ENCODE measurements at regions not wholly inside any gene's neighbourhood (a gene's known extent, or its start where the extent isn't known, plus 50 kb on each side); places are given as distances from the start of the nearest gene placed in this dataset.

DNA sequence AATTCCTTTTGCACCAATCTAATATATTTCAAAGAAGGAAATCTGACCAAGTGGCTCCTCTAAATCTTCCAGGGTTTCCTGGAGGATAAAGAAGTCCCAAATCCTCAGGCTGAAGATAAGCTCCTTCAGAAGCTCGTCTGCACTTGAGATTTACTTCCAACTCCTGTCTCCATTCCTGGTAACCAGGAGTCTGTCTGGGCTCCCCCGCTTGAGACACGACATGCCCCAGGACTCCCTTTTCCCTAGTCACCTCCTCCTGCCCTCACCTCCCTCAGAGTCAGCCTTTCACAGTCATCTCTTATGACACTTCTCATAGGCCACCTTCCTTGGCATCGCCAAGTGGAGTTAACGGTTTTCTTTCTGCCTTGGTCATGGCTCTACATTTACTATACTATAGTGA is 103.4 kb upstream of the NEDD9 start:
- in situ Hi-C loops (cut with HindIII; ENCODE audit: low sequenced_read_pairs), result no loop called here
- no peak for DNase-seq (ENCODE audit: low read depth)
- TF ChIP-seq, protein P1, sequence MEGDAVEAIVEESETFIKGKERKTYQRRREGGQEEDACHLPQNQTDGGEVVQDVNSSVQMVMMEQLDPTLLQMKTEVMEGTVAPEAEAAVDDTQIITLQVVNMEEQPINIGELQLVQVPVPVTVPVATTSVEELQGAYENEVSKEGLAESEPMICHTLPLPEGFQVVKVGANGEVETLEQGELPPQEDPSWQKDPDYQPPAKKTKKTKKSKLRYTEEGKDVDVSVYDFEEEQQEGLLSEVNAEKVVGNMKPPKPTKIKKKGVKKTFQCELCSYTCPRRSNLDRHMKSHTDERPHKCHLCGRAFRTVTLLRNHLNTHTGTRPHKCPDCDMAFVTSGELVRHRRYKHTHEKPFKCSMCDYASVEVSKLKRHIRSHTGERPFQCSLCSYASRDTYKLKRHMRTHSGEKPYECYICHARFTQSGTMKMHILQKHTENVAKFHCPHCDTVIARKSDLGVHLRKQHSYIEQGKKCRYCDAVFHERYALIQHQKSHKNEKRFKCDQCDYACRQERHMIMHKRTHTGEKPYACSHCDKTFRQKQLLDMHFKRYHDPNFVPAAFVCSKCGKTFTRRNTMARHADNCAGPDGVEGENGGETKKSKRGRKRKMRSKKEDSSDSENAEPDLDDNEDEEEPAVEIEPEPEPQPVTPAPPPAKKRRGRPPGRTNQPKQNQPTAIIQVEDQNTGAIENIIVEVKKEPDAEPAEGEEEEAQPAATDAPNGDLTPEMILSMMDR (IDR thresholded peaks at IDR 0.05; ENCODE audit: low read depth, low read length, missing control alignments), result no peak
- H3K4me3 ChIP-seq (ENCODE audit: low read depth, low read length), result no peak overlapping the region

DNA sequence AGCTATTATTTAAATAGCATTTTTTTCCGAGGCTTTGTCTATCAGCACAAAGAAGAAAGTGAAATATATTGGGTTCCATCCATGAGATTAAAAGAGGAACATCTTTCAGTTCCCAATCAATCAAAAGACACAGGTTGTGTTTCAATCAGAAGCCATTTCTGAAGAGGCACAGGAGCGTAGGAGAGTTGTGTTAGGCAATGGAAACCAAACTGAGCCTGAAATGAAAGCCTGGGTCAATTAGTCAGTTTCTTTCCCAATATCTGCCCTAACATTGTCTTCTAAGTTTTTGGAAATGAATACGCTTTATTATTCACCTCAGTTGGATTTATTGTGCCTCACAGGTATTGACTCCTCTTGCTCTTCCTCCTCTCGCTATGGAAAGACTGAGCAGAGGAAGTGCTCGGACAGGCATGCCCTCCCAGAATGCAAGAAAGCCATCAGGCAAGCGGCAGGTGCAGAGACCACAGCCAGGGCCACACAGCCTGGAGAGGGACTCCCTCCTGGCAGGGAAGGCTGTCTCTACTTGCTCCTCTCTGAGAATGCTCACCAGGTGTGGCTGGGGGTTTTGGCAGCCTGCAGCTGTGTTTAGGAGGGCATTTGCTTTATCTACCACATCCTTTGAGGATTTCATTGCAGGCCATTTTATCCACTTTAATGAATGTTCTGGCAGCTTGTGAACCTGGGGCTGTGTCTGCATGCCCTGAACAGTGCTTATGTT is 100.8 kb upstream of the NEDD9 start:
- in situ Hi-C loops (cut with HindIII; ENCODE audit: low sequenced_read_pairs), result no loop called here
- TF ChIP-seq, protein P1 (IDR thresholded peaks at IDR 0.05; ENCODE audit: low read depth, low read length, missing control alignments), result no peak
- no peak overlapping the region for H3K4me3 ChIP-seq (ENCODE audit: low read depth, low read length)
- no peak for DNase-seq (ENCODE audit: low read depth)

DNA sequence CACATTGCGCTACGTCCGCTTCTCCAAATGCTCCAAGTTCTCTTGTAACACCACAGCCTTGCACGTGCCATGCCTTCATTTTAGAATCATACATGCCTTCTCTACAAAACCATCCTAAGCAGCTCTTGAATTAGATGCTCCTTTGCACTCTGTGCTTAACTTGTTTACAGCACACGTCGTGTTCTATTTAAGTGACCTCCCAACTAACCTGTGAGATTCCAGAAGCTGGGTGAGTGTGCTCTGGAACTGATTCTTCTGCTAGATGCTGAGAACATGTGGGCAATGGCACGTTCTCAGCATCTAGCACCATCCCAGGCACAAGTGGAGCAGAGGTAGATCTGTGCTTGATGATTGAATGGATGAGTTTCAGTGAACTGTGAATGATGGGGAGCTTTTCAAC is 100.0 kb upstream of the NEDD9 start:
- no peak for DNase-seq (ENCODE audit: low read depth)
- H3K4me3 ChIP-seq (ENCODE audit: low read depth, low read length), result no peak overlapping the region
- TF ChIP-seq, protein P1 (IDR thresholded peaks at IDR 0.05; ENCODE audit: low read depth, low read length, missing control alignments), result no peak
- in situ Hi-C loops (cut with HindIII; ENCODE audit: low sequenced_read_pairs), result no loop called here

DNA sequence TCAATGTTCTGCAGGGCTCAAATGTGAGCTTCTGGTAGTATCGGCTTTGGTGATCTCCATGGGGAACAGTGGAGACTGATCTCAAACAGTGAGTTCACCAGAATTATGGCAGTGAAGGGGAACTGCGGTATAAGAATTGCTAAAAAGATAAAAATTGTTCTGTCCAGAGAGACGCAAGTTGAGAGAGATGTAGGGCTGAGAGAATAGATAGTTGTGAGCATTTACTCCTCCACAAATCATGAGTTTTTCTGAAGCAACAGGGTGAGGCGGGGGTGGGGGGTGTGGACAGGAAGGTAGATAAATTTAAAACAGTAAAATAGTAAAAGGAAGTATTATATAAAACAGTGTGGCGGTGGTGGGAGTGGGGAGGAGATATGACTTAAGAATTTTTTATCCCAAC is 98.6 kb upstream of the NEDD9 start:
- H3K4me3 ChIP-seq (ENCODE audit: low read depth, low read length), result no peak overlapping the region
- in situ Hi-C loops (cut with HindIII; ENCODE audit: low sequenced_read_pairs), result no loop called here
- TF ChIP-seq, protein P1 (IDR thresholded peaks at IDR 0.05; ENCODE audit: low read depth, low read length, missing control alignments), result no peak
- no peak for DNase-seq (ENCODE audit: low read depth)

DNA sequence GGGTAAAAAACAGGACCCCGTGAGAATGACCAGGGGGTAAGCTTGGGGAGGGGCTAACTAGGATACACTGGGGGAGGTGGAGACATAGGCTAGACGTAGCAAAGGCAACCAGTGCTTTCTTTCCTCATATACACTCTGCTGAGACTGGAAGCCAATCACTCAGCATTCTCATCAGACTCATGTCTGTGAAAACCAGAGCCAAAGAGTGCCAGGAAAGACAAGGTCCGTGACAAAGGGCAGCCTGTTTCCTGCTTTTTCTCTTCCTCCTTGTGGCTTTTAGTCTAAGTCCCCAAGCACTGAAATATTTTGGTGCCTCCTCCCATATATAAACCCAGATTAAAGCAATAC is 97.9 kb upstream of the NEDD9 start:
- in situ Hi-C loops (cut with HindIII; ENCODE audit: low sequenced_read_pairs), result no loop called here
- TF ChIP-seq, protein P1 (IDR thresholded peaks at IDR 0.05; ENCODE audit: low read depth, low read length, missing control alignments), result no peak
- no peak overlapping the region for H3K4me3 ChIP-seq (ENCODE audit: low read depth, low read length)
- no peak for DNase-seq (ENCODE audit: low read depth)

DNA sequence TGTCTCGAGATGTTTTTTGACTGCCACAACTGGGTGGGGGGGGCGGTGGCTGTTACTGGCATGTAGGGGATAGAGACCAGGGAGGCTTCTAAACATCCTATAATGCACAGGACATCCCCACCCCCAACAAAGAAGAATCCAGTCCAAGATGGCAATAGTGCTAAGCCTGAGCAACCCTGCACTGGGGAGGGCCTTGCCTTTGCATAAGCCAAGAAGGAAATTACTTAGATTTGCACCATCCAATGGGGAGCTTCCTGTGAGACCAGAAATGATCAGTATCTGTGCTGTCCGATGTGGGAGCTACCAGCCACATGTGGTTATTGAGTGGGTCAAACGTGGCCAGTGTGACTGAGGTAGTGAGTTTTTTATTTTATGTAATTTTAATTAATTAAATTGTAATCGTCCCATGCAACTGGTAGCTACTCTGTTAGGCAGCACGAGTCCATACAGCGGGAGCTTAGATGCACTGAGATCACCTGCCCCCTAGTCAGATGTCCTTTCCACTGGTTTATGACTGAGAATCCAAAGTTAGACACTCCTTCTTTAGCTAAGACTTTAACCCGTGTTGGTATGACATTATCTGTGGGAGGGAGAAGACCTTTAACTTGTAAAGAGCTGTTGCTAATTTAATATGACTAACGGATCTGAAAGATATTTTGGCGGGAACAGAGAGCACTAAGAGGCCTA is 97.4 kb upstream of the NEDD9 start:
- TF ChIP-seq, protein P1 (IDR thresholded peaks at IDR 0.05; ENCODE audit: low read depth, low read length, missing control alignments), result no peak
- no peak for DNase-seq (ENCODE audit: low read depth)
- in situ Hi-C loops (cut with HindIII; ENCODE audit: low sequenced_read_pairs), result no loop called here
- H3K4me3 ChIP-seq (ENCODE audit: low read depth, low read length), result no peak overlapping the region

Measured in astrocyte of the cerebellum (primary cell).